ENCODE measurements at regions not wholly inside any gene's neighbourhood (a gene's known extent, or its start where the extent isn't known, plus 50 kb on each side); places are given as distances from the start of the nearest gene placed in this dataset.

DNA sequence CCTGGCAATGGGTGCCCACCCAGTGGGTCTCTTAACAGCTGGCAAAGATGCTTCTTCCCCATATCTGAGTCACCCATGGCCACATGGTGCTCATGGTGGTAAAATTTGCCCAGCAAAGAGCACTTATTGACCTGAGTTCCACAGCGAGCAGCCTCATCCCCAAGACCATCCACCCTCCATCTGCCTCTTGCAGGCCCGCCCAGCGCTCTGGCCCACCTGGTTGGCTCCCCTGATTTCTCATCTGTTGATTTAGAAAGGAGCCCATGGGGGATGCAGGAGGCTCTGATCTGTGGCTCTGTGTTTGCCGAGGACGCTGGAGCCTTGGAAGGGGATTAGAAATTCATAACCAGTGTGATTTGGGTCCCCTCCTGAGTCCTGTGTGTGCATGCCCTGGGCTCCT lies 657.5 kb downstream of the PTPRU start (continued):
- TF ChIP-seq, protein P1, sequence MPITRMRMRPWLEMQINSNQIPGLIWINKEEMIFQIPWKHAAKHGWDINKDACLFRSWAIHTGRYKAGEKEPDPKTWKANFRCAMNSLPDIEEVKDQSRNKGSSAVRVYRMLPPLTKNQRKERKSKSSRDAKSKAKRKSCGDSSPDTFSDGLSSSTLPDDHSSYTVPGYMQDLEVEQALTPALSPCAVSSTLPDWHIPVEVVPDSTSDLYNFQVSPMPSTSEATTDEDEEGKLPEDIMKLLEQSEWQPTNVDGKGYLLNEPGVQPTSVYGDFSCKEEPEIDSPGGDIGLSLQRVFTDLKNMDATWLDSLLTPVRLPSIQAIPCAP (CRISPR knock-in tag; IDR thresholded peaks at IDR 0.05; ENCODE audit: low read depth) = no peak
- no peak for TF ChIP-seq GATAD2A (CRISPR knock-in tag; IDR thresholded peaks at IDR 0.05)
- no peak for TF ChIP-seq ZNF329 (CRISPR knock-in tag; IDR thresholded peaks at IDR 0.05; ENCODE audit: low read depth)
- no peak for TF ChIP-seq KLF16 (CRISPR knock-in tag; IDR thresholded peaks at IDR 0.05)
- TF ChIP-seq ZNF747 (CRISPR knock-in tag; IDR thresholded peaks at IDR 0.05; ENCODE audit: borderline replicate concordance) = no peak
- no peak for TF ChIP-seq FOXK2 (IDR thresholded peaks at IDR 0.05)
- no peak for TF ChIP-seq ZMYM4 (CRISPR knock-in tag; IDR thresholded peaks at IDR 0.05)
- no peak for TF ChIP-seq RARA (CRISPR knock-in tag; IDR thresholded peaks at IDR 0.05)
- TF ChIP-seq NFE2L1 (CRISPR knock-in tag; IDR thresholded peaks at IDR 0.05; ENCODE audit: borderline replicate concordance) = no peak
- no peak for TF ChIP-seq RBFOX2 (IDR thresholded peaks at IDR 0.05; ENCODE audit: low read depth, low read length)
- TF ChIP-seq, protein P2, sequence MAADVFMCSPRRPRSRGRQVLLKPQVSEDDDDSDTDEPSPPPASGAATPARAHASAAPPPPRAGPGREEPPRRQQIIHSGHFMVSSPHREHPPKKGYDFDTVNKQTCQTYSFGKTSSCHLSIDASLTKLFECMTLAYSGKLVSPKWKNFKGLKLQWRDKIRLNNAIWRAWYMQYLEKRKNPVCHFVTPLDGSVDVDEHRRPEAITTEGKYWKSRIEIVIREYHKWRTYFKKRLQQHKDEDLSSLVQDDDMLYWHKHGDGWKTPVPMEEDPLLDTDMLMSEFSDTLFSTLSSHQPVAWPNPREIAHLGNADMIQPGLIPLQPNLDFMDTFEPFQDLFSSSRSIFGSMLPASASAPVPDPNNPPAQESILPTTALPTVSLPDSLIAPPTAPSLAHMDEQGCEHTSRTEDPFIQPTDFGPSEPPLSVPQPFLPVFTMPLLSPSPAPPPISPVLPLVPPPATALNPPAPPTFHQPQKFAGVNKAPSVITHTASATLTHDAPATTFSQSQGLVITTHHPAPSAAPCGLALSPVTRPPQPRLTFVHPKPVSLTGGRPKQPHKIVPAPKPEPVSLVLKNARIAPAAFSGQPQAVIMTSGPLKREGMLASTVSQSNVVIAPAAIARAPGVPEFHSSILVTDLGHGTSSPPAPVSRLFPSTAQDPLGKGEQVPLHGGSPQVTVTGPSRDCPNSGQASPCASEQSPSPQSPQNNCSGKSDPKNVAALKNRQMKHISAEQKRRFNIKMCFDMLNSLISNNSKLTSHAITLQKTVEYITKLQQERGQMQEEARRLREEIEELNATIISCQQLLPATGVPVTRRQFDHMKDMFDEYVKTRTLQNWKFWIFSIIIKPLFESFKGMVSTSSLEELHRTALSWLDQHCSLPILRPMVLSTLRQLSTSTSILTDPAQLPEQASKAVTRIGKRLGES (CRISPR knock-in tag; IDR thresholded peaks at IDR 0.05; ENCODE audit: borderline replicate concordance) = no peak
